ENCODE measurements at regions not wholly inside any gene's neighbourhood (a gene's known extent, or its start where the extent isn't known, plus 50 kb on each side); places are given as distances from the start of the nearest gene placed in this dataset.
"Not testable (repeated sequence)": the region's sequence is repeated elsewhere in the genome, so short reads cannot be mapped to it uniquely, and the experiment has no call there.

DNA sequence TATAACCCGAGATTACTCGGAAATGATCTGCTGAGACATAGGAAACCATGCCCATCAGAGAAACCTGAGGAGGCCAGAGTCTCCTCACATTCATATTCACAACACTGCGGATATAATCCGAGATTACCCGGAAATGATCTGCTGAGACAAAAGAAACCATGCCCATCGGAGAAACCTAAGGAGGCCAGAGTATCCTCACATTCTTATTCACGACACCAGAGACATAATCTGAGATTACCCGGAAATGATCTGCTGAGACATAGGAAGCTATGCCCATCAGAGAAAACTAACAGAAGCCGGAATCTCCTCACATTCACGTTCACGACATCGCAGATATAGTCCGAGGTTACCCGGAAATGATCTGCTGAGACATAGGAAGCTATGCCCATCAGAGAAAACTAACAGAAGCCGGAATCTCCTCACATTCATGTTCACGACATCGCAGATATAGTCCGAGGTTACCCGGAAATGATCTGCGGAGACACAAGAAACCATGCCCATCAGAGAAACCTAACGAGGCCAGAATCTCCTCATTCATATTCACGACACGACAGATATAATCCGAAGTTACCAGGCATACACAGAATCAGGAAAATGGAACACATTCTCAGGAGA lies 422.3 kb upstream of the AKR1E2 start:
- FAIRE-seq: no peak
- no peaks in the 10 kb centered on the region for H4K20me1 ChIP-seq (replicated peaks; ENCODE audit: control insufficient read depth, extremely low read depth, insufficient read depth, low read length)
- H3K9me1 ChIP-seq (replicated peaks; ENCODE audit: control insufficient read depth, extremely low read depth, insufficient read depth, low read length): no peaks in the 10 kb centered on the region
- TF ChIP-seq MYC (IDR thresholded peaks at IDR 0.05; ENCODE audit: low read depth, low read length) (no peak), POLR2A (IDR thresholded peaks at IDR 0.05; ENCODE audit: low read depth, low read length) (no peak), GATA2 (IDR thresholded peaks at IDR 0.05; ENCODE audit: insufficient read depth, insufficient read length, low read depth, low read length) (no peak), POLR2AphosphoS5 (IDR thresholded peaks at IDR 0.05; ENCODE audit: insufficient read depth, low read depth, low read length) (no peak), EZH2 (IDR thresholded peaks at IDR 0.05; ENCODE audit: borderline replicate concordance, low read depth, low read length, severe bottlenecking) (no peak), JUN (IDR thresholded peaks at IDR 0.05; ENCODE audit: borderline replicate concordance, insufficient read depth, insufficient read length, low read depth) (no peak)
- TF ChIP-seq, protein P1, sequence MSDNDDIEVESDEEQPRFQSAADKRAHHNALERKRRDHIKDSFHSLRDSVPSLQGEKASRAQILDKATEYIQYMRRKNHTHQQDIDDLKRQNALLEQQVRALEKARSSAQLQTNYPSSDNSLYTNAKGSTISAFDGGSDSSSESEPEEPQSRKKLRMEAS (IDR thresholded peaks at IDR 0.05; ENCODE audit: insufficient read depth, insufficient read length): no peak
- dilution Hi-C loops (cut with MboI; ENCODE audit: extremely low pct_ligation_motif_present, low sequenced_read_pairs): no loop called here
- ChIA-PET CTCF (interaction anchor here (1.2 to 1.5 kb wide), 2 partner anchors 9 to 14 kb away, joined by 3 read pairs; no protein-coding TSS in a partner anchor), POLR2A (no interaction called here)
- intact Hi-C loops (cut with micrococcal nuclease): no loop called here
- no peaks in the 10 kb centered on the region for H3K79me2 ChIP-seq (ENCODE audit: control insufficient read depth, insufficient read depth, low read length)
- no peak overlapping the region for H3K9ac ChIP-seq (replicated peaks; ENCODE audit: extremely low read depth, insufficient read depth, low read length)
- H3K9me3 ChIP-seq (replicated peaks; ENCODE audit: control insufficient read depth, insufficient read depth, low read length): no peaks in the 10 kb centered on the region
- DNase-seq (ENCODE audit: low read depth, low spot score): no peak
- no TSS peak for BruUV-seq (replicated peaks)
- H3K4me2 ChIP-seq (ENCODE audit: insufficient read depth, low read length): no peak overlapping the region
- no peak overlapping the region for H2AFZ ChIP-seq (ENCODE audit: low read depth, low read length)
- no peak overlapping the region for H3K27ac ChIP-seq (ENCODE audit: insufficient read depth, low read depth, low read length)
- H3K27me3 ChIP-seq (ENCODE audit: control insufficient read depth in 2 of 2, insufficient read depth in 2 of 2, low read length in 2 of 2): no peaks in the 10 kb centered on the region
- no peaks in the 10 kb centered on the region for H3K36me3 ChIP-seq (ENCODE audit: control insufficient read depth in 2 of 2, extremely low read depth in 1 of 2, insufficient read depth in 2 of 2, low read length in 2 of 2)
- peaks cover 6% of the 10 kb centered on the region for H3K4me1 ChIP-seq (ENCODE audit: control insufficient read depth, extremely low read depth, insufficient read depth, low read length)
- no peak overlapping the region for H3K4me3 ChIP-seq (replicated peaks in 1 of 3; ENCODE audit: insufficient read depth in 1 of 3, low read depth in 1 of 3, low read length in 3 of 3)

DNA sequence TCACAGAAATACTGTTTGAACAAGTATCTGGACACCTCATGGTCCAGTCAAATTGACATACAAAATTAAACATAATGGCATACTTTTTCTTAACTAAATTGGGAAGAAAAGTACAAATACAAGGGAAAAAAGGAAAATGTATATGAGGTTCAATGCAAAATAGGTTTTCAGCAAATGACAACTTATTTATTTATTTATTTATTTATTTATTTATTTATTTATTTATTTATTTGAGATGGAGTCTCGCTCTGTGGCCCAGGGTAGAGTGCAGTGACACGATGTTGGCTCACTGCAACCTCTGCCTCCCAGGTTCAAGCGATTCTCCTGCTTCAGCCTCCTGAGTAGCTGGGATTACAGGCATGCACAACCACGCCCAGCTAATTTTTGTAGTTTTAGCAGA lies 424.9 kb upstream of the AKR1E2 start:
- H3K9ac ChIP-seq (replicated peaks; ENCODE audit: extremely low read depth, insufficient read depth, low read length); H3K79me2 ChIP-seq (ENCODE audit: control insufficient read depth, insufficient read depth, low read length); FAIRE-seq; H3K36me3 ChIP-seq (ENCODE audit: control insufficient read depth in 2 of 2, extremely low read depth in 1 of 2, insufficient read depth in 2 of 2, low read length in 2 of 2); dilution Hi-C loops (cut with MboI; ENCODE audit: extremely low pct_ligation_motif_present, low sequenced_read_pairs); H3K4me1 ChIP-seq (ENCODE audit: control insufficient read depth, extremely low read depth, insufficient read depth, low read length); H4K20me1 ChIP-seq (replicated peaks; ENCODE audit: control insufficient read depth, extremely low read depth, insufficient read depth, low read length); H3K4me2 ChIP-seq (ENCODE audit: insufficient read depth, low read length); H3K27me3 ChIP-seq (ENCODE audit: control insufficient read depth in 2 of 2, insufficient read depth in 2 of 2, low read length in 2 of 2); DNase-seq (ENCODE audit: low read depth, low spot score); intact Hi-C loops (cut with micrococcal nuclease); H3K9me1 ChIP-seq (replicated peaks; ENCODE audit: control insufficient read depth, extremely low read depth, insufficient read depth, low read length); H2AFZ ChIP-seq (ENCODE audit: low read depth, low read length); H3K9me3 ChIP-seq (replicated peaks; ENCODE audit: control insufficient read depth, insufficient read depth, low read length); H3K4me3 ChIP-seq (replicated peaks in 1 of 3; ENCODE audit: insufficient read depth in 1 of 3, low read depth in 1 of 3, low read length in 3 of 3); POLR2A ChIA-PET; BruUV-seq (replicated peaks); H3K27ac ChIP-seq (ENCODE audit: insufficient read depth, low read depth, low read length): not testable (repeated sequence)
- CTCF ChIA-PET: interaction anchor here (1.2 kb wide), 1 partner anchor 15 kb away, joined by 3 read pairs; no protein-coding TSS in a partner anchor
